Mucosa of stomach (tissue), 1 donor: ENCODE measurements at regions not wholly inside any gene's neighbourhood (a gene's known extent, or its start where the extent isn't known, plus 50 kb on each side); places are given as distances from the start of the nearest gene placed in this dataset.
"Not testable (repeated sequence)": the region's sequence is repeated elsewhere in the genome, so short reads cannot be mapped to it uniquely, and the experiment has no call there.

Experiments used
- H3K27me3 ChIP-seq: one replicate; pipeline ENCODE4 v1.7.0; 2013; ENCODE audit warnings: mild to moderate bottlenecking, low read length; ENCODE audit not compliant: control insufficient read depth, insufficient read depth
- H3K36me3 ChIP-seq: one replicate; pipeline ENCODE4 v1.7.0; 2013; ENCODE audit warnings: low read length; ENCODE audit not compliant: control insufficient read depth, insufficient read depth
- H3K4me1 ChIP-seq: one replicate; pipeline ENCODE4 v1.7.0; 2013; ENCODE audit warnings: mild to moderate bottlenecking, low read length; ENCODE audit not compliant: control insufficient read depth, insufficient read depth
- H3K4me3 ChIP-seq: one replicate; pipeline ENCODE4 v1.7.0; 2013; ENCODE audit warnings: low read length
- H3K9ac ChIP-seq: one replicate; pipeline ENCODE4 v1.7.0; 2013; ENCODE audit warnings: mild to moderate bottlenecking, low read length, moderate library complexity
- H3K9me3 ChIP-seq: one replicate; pipeline ENCODE4 v1.7.0; 2013; ENCODE audit warnings: mild to moderate bottlenecking, low read length, moderate library complexity; ENCODE audit not compliant: control insufficient read depth
- donor health status: Pancreatic carcinoma.

GRCh38 chr6:40671001-40671693 is 84.0 kb upstream of the LRFN2 start:
- peaks cover 6% of the 10 kb centered on the region for H3K4me1 ChIP-seq
- no peak overlapping the region for H3K9ac ChIP-seq
- H3K4me3 ChIP-seq, result no peak overlapping the region
- H3K27me3 ChIP-seq, result no peaks in the 10 kb centered on the region
- H3K36me3 ChIP-seq, result no peaks in the 10 kb centered on the region
- H3K9me3 ChIP-seq, result no peaks in the 10 kb centered on the region

- peaks cover 6% of the 10 kb centered on the region for H3K4me1 ChIP-seq
- no peaks in the 10 kb centered on the region for H3K27me3 ChIP-seq
- no peak overlapping the region for H3K9ac ChIP-seq
- H3K9me3 ChIP-seq, result peaks cover 6% of the 10 kb centered on the region
- no peaks in the 10 kb centered on the region for H3K36me3 ChIP-seq
- H3K4me3 ChIP-seq, result no peak overlapping the region
These were observed 82.2 kb upstream of the LRFN2 start for GRCh38 chr6:40669343-40669742.

- H3K9me3 ChIP-seq, result peaks cover 6% of the 10 kb centered on the region
- peaks cover 6% of the 10 kb centered on the region for H3K4me1 ChIP-seq
- H3K9ac ChIP-seq, result no peak overlapping the region
- no peaks in the 10 kb centered on the region for H3K36me3 ChIP-seq
- H3K4me3 ChIP-seq, result no peak overlapping the region
- H3K27me3 ChIP-seq, result no peaks in the 10 kb centered on the region
These were observed 81.0 kb upstream of the LRFN2 start for GRCh38 chr6:40668203-40668602.

GRCh38 chr6:40666530-40666929 is 79.4 kb upstream of the LRFN2 start:
- Histone ChIP-seq H3K9me3 (peaks cover 6% of the 10 kb centered on the region), H3K4me3 (no peak overlapping the region), H3K36me3 (no peaks in the 10 kb centered on the region), H3K27me3 (no peaks in the 10 kb centered on the region), H3K9ac (no peak overlapping the region), H3K4me1 (peaks cover 4% of the 10 kb centered on the region)

- no peak overlapping the region for H3K9ac ChIP-seq
- H3K4me1 ChIP-seq, result no peaks in the 10 kb centered on the region
- no peak overlapping the region for H3K4me3 ChIP-seq
- no peaks in the 10 kb centered on the region for H3K36me3 ChIP-seq
- peaks cover 6% of the 10 kb centered on the region for H3K9me3 ChIP-seq
- no peaks in the 10 kb centered on the region for H3K27me3 ChIP-seq
These were observed 74.6 kb upstream of the LRFN2 start for GRCh38 chr6:40661726-40662125.

GRCh38 chr6:40656772-40657171 is 69.6 kb upstream of the LRFN2 start:
- not testable (repeated sequence) for H3K9me3 ChIP-seq, H3K27me3 ChIP-seq, H3K9ac ChIP-seq, H3K4me3 ChIP-seq, H3K36me3 ChIP-seq, H3K4me1 ChIP-seq

GRCh38 chr6:40654828-40655227 is 67.7 kb upstream of the LRFN2 start:
- no peaks in the 10 kb centered on the region for H3K36me3 ChIP-seq

GRCh38 chr6:40645043-40645442 is 57.9 kb upstream of the LRFN2 start:
- no peaks in the 10 kb centered on the region for H3K36me3 ChIP-seq
- no peak overlapping the region for H3K4me3 ChIP-seq
- peaks cover 9% of the 10 kb centered on the region for H3K27me3 ChIP-seq
- H3K9ac ChIP-seq, result no peak overlapping the region
- no peaks in the 10 kb centered on the region for H3K9me3 ChIP-seq
- H3K4me1 ChIP-seq, result no peaks in the 10 kb centered on the region

More at GRCh38 chr6:40654828-40655227, 67.7 kb upstream of the LRFN2 start:
- Histone ChIP-seq H3K9ac (no peak overlapping the region), H3K27me3 (no peaks in the 10 kb centered on the region), H3K4me3 (no peak overlapping the region), H3K9me3 (no peaks in the 10 kb centered on the region), H3K4me1 (no peaks in the 10 kb centered on the region)

GRCh38 chr6:40642837-40643236 is 55.7 kb upstream of the LRFN2 start:
- Histone ChIP-seq H3K4me3 (no peak overlapping the region), H3K4me1 (no peaks in the 10 kb centered on the region), H3K9ac (no peak overlapping the region), H3K9me3 (no peaks in the 10 kb centered on the region), H3K27me3 (peaks cover 15% of the 10 kb centered on the region), H3K36me3 (no peaks in the 10 kb centered on the region)

GRCh38 chr6:40642190-40642589 is 55.0 kb upstream of the LRFN2 start:
- Histone ChIP-seq H3K9me3 (no peaks in the 10 kb centered on the region), H3K4me1 (no peaks in the 10 kb centered on the region), H3K4me3 (no peak overlapping the region), H3K36me3 (no peaks in the 10 kb centered on the region), H3K9ac (no peak overlapping the region), H3K27me3 (peaks cover 15% of the 10 kb centered on the region)

GRCh38 chr6:40640599-40641227 is 53.5 kb upstream of the LRFN2 start:
- Histone ChIP-seq H3K27me3 (peaks cover 15% of the 10 kb centered on the region), H3K9me3 (no peaks in the 10 kb centered on the region), H3K4me3 (no peak overlapping the region), H3K4me1 (no peaks in the 10 kb centered on the region), H3K9ac (no peak overlapping the region), H3K36me3 (no peaks in the 10 kb centered on the region)
